Mucosa of stomach (tissue), 1 donor: ENCODE measurements at regions not wholly inside any gene's neighbourhood (a gene's known extent, or its start where the extent isn't known, plus 50 kb on each side); places are given as distances from the start of the nearest gene placed in this dataset.

Experiments used
- H3K27me3 ChIP-seq: one replicate; pipeline ENCODE4 v1.7.0; 2013; ENCODE audit warnings: mild to moderate bottlenecking, low read length; ENCODE audit not compliant: control insufficient read depth, insufficient read depth
- H3K36me3 ChIP-seq: one replicate; pipeline ENCODE4 v1.7.0; 2013; ENCODE audit warnings: low read length; ENCODE audit not compliant: control insufficient read depth, insufficient read depth
- H3K4me1 ChIP-seq: one replicate; pipeline ENCODE4 v1.7.0; 2013; ENCODE audit warnings: mild to moderate bottlenecking, low read length; ENCODE audit not compliant: control insufficient read depth, insufficient read depth
- H3K4me3 ChIP-seq: one replicate; pipeline ENCODE4 v1.7.0; 2013; ENCODE audit warnings: low read length
- H3K9ac ChIP-seq: one replicate; pipeline ENCODE4 v1.7.0; 2013; ENCODE audit warnings: mild to moderate bottlenecking, low read length, moderate library complexity
- H3K9me3 ChIP-seq: one replicate; pipeline ENCODE4 v1.7.0; 2013; ENCODE audit warnings: mild to moderate bottlenecking, low read length, moderate library complexity; ENCODE audit not compliant: control insufficient read depth
- donor health status: Pancreatic carcinoma.

- Histone ChIP-seq H3K4me3 (no peak overlapping the region), H3K27me3 (peaks cover 50% of the 10 kb centered on the region), H3K4me1 (peaks cover 4% of the 10 kb centered on the region), H3K9me3 (no peaks in the 10 kb centered on the region), H3K36me3 (no peaks in the 10 kb centered on the region), H3K9ac (no peak overlapping the region)
Observed at GRCh38 chr9:93824386-93825294, 130.5 kb downstream of the BARX1 start.

- Histone ChIP-seq H3K36me3 (no peaks in the 10 kb centered on the region), H3K4me1 (peaks cover 4% of the 10 kb centered on the region), H3K27me3 (peaks cover 53% of the 10 kb centered on the region), H3K4me3 (no peak overlapping the region), H3K9ac (no peak overlapping the region), H3K9me3 (no peaks in the 10 kb centered on the region)
Observed at GRCh38 chr9:93823245-93824072, 131.7 kb downstream of the BARX1 start.

DNA sequence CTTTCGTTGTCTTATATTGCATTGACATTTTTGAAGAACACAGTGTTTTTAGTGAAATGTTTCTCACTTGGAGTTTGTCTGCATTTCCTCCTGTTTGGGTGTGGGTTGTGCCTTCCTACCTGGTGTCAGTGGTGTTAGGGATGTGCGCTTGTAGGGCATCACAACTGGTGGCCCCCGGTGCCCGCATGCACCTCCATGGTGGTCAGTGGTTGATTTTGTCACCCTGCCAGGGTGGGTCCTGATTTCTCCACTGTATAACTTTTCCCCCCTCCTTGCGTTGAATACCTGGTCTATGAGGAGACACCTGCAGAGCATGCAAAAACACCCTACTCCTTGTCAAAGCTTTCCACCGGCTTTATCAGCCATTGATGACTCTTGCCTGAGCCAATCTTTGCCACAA lies 132.9 kb downstream of the BARX1 start:
- Histone ChIP-seq H3K9me3 (no peaks in the 10 kb centered on the region), H3K4me3 (no peak overlapping the region), H3K4me1 (no peaks in the 10 kb centered on the region), H3K27me3 (peaks cover 44% of the 10 kb centered on the region), H3K9ac (no peak overlapping the region), H3K36me3 (no peaks in the 10 kb centered on the region)

- Histone ChIP-seq H3K36me3 (no peaks in the 10 kb centered on the region), H3K9ac (no peak overlapping the region), H3K4me1 (no peaks in the 10 kb centered on the region), H3K4me3 (no peak overlapping the region), H3K27me3 (peaks cover 35% of the 10 kb centered on the region), H3K9me3 (no peaks in the 10 kb centered on the region)
Observed at GRCh38 chr9:93821307-93821703, 133.8 kb downstream of the BARX1 start.

GRCh38 chr9:93820667-93821306 lies 134.4 kb downstream of the BARX1 start:
- Histone ChIP-seq H3K36me3 (no peaks in the 10 kb centered on the region), H3K9ac (no peak overlapping the region), H3K4me3 (no peak overlapping the region), H3K9me3 (no peaks in the 10 kb centered on the region), H3K4me1 (no peaks in the 10 kb centered on the region), H3K27me3 (peaks cover 30% of the 10 kb centered on the region)

DNA sequence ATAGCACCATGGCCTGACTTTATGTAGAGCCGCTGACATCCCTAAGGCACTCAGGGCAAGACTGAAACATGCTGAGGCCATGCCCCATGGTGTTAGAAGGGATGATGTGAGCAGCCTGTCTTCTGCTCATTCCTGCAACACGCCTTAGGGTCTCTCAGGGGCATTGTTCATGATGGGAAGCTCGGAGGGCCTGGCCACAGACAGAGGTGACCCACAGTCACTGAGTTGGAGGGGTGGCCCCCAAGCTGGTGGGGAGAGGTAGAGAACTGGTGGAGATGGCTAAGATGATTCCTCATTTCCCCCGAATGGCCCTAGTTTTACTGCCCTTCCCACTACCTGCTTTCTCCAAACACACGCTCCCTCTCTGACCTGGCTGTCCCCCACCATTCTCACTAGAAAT lies 135.2 kb downstream of the BARX1 start:
- no peak overlapping the region for H3K4me3 ChIP-seq
- no peaks in the 10 kb centered on the region for H3K4me1 ChIP-seq
- H3K36me3 ChIP-seq: no peaks in the 10 kb centered on the region
- peaks cover 25% of the 10 kb centered on the region for H3K27me3 ChIP-seq
- no peak overlapping the region for H3K9ac ChIP-seq
- H3K9me3 ChIP-seq: no peaks in the 10 kb centered on the region

GRCh38 chr9:93818827-93819472 lies 136.2 kb downstream of the BARX1 start:
- H3K9me3 ChIP-seq: no peaks in the 10 kb centered on the region
- H3K27me3 ChIP-seq: peaks cover 20% of the 10 kb centered on the region
- H3K36me3 ChIP-seq: no peaks in the 10 kb centered on the region
- no peak overlapping the region for H3K4me3 ChIP-seq
- no peak overlapping the region for H3K9ac ChIP-seq
- no peaks in the 10 kb centered on the region for H3K4me1 ChIP-seq

DNA sequence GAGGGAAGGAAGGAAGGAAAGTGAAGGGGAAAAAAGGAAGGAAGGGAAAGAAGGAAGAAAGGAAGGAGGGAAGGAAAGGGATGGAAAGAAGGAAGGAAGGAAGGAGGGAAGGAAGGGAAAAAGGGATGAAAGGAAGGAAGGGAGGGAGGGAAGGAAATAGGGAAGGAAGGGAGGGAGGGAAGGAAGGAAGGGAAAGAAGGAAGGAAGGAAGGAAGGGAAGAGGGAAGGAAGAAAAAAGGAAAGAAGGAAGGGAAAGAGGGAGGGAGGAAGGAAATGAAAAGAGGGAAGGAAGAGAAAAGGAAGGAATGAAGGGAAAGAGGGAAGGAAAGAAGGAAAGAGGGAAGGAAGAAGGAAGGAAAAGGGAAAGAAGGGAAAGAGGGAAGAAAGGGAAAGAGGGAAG lies 136.9 kb downstream of the BARX1 start:
- Histone ChIP-seq H3K36me3 (no peaks in the 10 kb centered on the region), H3K4me3 (no peak overlapping the region), H3K4me1 (no peaks in the 10 kb centered on the region), H3K9me3 (no peaks in the 10 kb centered on the region), H3K9ac (no peak overlapping the region), H3K27me3 (peaks cover 16% of the 10 kb centered on the region)

GRCh38 chr9:93815677-93816076 lies 139.5 kb downstream of the BARX1 start:
- Histone ChIP-seq H3K4me3 (no peak overlapping the region), H3K27me3 (peaks cover 19% of the 10 kb centered on the region), H3K9me3 (no peaks in the 10 kb centered on the region), H3K36me3 (no peaks in the 10 kb centered on the region), H3K9ac (no peak overlapping the region), H3K4me1 (peaks cover 5% of the 10 kb centered on the region)

GRCh38 chr9:93815135-93815534 lies 140.0 kb downstream of the BARX1 start:
- Histone ChIP-seq H3K9ac (no peak overlapping the region), H3K27me3 (peaks cover 14% of the 10 kb centered on the region), H3K9me3 (no peaks in the 10 kb centered on the region), H3K4me3 (no peak overlapping the region), H3K36me3 (no peaks in the 10 kb centered on the region), H3K4me1 (peaks cover 5% of the 10 kb centered on the region)

DNA sequence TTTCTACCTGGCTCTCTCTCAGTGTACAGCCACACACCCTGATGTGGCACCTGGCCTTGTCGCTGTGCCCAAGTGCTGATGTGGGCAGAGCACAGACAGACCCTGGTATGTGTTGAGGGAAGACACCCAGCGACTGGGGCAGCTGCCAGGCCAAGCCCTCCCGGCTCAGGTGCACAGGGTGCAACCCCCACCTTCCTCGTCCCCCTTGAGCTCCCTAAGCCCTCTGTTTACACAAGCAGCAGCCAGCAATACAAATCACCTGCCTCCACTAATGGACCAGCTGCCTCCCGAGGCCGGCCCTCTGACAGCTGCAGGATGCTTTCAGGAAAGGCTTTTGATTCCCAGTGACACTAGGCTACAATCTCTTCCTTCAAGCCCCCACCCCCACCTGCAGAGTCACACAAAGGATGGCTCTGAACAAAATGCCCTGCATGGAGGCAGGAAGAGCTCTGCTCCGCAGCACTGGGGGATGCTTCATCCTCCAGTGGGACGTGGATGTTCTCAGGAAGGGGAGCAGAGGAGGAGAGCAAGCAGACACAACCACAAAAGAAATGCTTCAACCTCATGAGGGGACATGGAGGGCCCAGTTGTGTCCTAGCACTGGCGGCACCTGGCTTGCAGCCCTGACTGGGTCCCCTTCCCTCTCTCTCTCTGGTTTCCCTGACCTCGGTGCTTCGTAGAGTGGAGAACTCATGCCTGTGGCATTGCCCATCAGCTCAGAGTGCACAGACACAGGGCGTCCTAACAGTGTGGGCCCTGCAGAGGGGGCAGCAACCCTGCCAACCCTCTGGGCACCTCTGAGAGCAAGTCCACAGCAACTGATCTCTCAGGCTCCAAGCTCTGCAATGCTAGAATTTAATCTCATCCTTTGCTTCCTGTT lies 140.8 kb downstream of the BARX1 start:
- Histone ChIP-seq H3K4me1 (peaks cover 5% of the 10 kb centered on the region), H3K4me3 (no peak overlapping the region), H3K27me3 (peaks cover 12% of the 10 kb centered on the region), H3K9me3 (no peaks in the 10 kb centered on the region), H3K36me3 (no peaks in the 10 kb centered on the region), H3K9ac (no peak overlapping the region)
